OCI-LY3 (cell line): ENCODE measurements at regions not wholly inside any gene's neighbourhood (a gene's known extent, or its start where the extent isn't known, plus 50 kb on each side); places are given as distances from the start of the nearest gene placed in this dataset.

Experiments used
- CTCF ChIP-seq: fragments of 200-600, 300-600 bp; sonication (generic); IDR thresholded peaks from 2 replicates; pipeline ENCODE4 v1.5.1; 2014; ENCODE audit warnings: antibody characterized with exemption, low read length, low read depth
- EZH2phosphoT487 ChIP-seq: fragments of 200-600 bp; shearing (Covaris generic); IDR thresholded peaks from 2 replicates; pipeline ENCODE4 v1.6.1; 2018; ENCODE audit warnings: antibody characterized with exemption, mixed run types, low read depth

GRCh38 chr5:96033116-96033515 lies 71.5 kb upstream of the ELL2 start:
- TF ChIP-seq EZH2phosphoT487: no peak
- TF ChIP-seq CTCF: no peak
